DND-41 (cell line): ENCODE measurements at regions not wholly inside any gene's neighbourhood (a gene's known extent, or its start where the extent isn't known, plus 50 kb on each side); places are given as distances from the start of the nearest gene placed in this dataset.

Experiments used
- ATAC-seq: fragments of 200-7000 bp; cut with Tn5 transposase; 3 replicates; pipeline ENCODE4 v1.9.1; 2021; ENCODE audit warnings: low read depth; ENCODE audit not compliant: insufficient read depth
- DNase-seq: peaks from one replicate; pipeline ENCODE4 v3.0.0-alpha.2; 2020
- H2AFZ ChIP-seq: 2 replicates; pipeline ENCODE4 v1.6.0; 2012; ENCODE audit warnings: low read depth, low read length
- H3K27ac ChIP-seq: 2 replicates; pipeline ENCODE4 v1.5.1; 2012; ENCODE audit warnings: low read length, inconsistent platforms
- H3K27me3 ChIP-seq: fragments of 200-600 bp; sonication (generic); 2 replicates; pipeline ENCODE4 v1.6.0; 2012; ENCODE audit warnings: low read length, mild to moderate bottlenecking, inconsistent platforms; ENCODE audit not compliant: insufficient read depth, poor library complexity
- H3K36me3 ChIP-seq: 2 replicates; pipeline ENCODE4 v1.5.1; 2012; ENCODE audit warnings: low read length, inconsistent platforms; ENCODE audit not compliant: insufficient read depth
- H3K4me1 ChIP-seq: 2 replicates; pipeline ENCODE4 v1.5.1; 2012; ENCODE audit warnings: mild to moderate bottlenecking, low read length; ENCODE audit not compliant: insufficient read depth
- H3K4me2 ChIP-seq: 2 replicates; pipeline ENCODE4 v1.6.0; 2012; ENCODE audit warnings: mild to moderate bottlenecking, moderate library complexity, low read length, inconsistent platforms; ENCODE audit not compliant: insufficient read depth
- H3K4me3 ChIP-seq, 2 experiments: fragments of 200-600 bp in 1 of 2; shearing (Covaris generic) in 1 of 2; 2 replicates each; pipeline ENCODE4 v1.5.1; 2012 to 2016; ENCODE audit warnings: inconsistent platforms in 2 of 2, low read length in 2 of 2, mild to moderate bottlenecking in 2 of 2, low read depth in 1 of 2, moderate library complexity in 1 of 2
- H3K79me2 ChIP-seq: 2 replicates; pipeline ENCODE4 v1.6.0; 2012; ENCODE audit warnings: low read length, inconsistent platforms; ENCODE audit not compliant: insufficient read depth
- H3K9ac ChIP-seq: 2 replicates; pipeline ENCODE4 v1.6.0; 2012; ENCODE audit warnings: low read depth, mild to moderate bottlenecking, inconsistent platforms, low read length, moderate library complexity
- H3K9me3 ChIP-seq: 2 replicates; pipeline ENCODE4 v1.5.1; 2012; ENCODE audit warnings: low read length, moderate library complexity, mild to moderate bottlenecking, inconsistent platforms; ENCODE audit not compliant: insufficient read depth, severe bottlenecking
- H4K20me1 ChIP-seq: 2 replicates; pipeline ENCODE4 v1.6.0; 2012; ENCODE audit warnings: low read length; ENCODE audit not compliant: insufficient read depth
- EZH2 ChIP-seq: IDR thresholded peaks from 3 replicates; pipeline ENCODE4 v1.6.1; 2012; ENCODE audit warnings: borderline replicate concordance, low read depth, mild to moderate bottlenecking, moderate library complexity, low read length, inconsistent platforms; ENCODE audit not compliant: severe bottlenecking
- TF ChIP-seq, protein P1 (sequence below): IDR thresholded peaks from 2 replicates; pipeline ENCODE4 v1.5.1; 2012; ENCODE audit warnings: borderline replicate concordance, low read length, moderate library complexity, mild to moderate bottlenecking; ENCODE audit not compliant: poor library complexity, severe bottlenecking; ENCODE audit errors: extremely low read depth

- Histone ChIP-seq H3K27ac (no peak overlapping the region), H3K27me3 (no peaks in the 10 kb centered on the region), H3K36me3 (no peaks in the 10 kb centered on the region), H3K4me3 (no peak overlapping the region), H2AFZ (no peak overlapping the region), H3K4me1 (no peaks in the 10 kb centered on the region), H3K9ac (no peak overlapping the region), H3K4me2 (no peak overlapping the region), H4K20me1 (no peaks in the 10 kb centered on the region), H3K9me3 (no peaks in the 10 kb centered on the region), H3K79me2 (no peaks in the 10 kb centered on the region)
- DNase-seq (no peak), ATAC-seq (no peak)
- TF ChIP-seq EZH2: no peak
Measured at GRCh38 chr18:37628470-37629220, 63.0 kb upstream of the CELF4 start.

DNA sequence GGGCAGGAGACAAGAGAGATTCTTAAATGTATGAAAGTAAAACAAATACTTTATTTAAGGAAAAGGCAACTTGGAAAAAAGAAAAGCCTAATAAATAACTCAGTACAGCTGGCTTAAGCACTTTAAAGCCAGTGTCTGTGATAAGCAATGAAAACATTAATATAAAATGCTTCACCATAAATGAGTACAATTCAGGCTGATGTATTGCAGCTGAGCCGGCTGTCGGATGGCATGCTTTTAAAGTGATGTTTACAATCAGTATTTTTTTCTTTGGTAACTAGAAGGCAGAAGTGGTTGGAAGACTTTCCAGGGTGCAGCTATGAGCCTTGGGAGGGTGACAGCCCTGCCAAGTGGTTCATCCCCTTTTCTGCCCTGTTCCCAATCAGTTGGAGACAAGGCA lies 58.7 kb upstream of the CELF4 start:
- TF ChIP-seq, protein P1, sequence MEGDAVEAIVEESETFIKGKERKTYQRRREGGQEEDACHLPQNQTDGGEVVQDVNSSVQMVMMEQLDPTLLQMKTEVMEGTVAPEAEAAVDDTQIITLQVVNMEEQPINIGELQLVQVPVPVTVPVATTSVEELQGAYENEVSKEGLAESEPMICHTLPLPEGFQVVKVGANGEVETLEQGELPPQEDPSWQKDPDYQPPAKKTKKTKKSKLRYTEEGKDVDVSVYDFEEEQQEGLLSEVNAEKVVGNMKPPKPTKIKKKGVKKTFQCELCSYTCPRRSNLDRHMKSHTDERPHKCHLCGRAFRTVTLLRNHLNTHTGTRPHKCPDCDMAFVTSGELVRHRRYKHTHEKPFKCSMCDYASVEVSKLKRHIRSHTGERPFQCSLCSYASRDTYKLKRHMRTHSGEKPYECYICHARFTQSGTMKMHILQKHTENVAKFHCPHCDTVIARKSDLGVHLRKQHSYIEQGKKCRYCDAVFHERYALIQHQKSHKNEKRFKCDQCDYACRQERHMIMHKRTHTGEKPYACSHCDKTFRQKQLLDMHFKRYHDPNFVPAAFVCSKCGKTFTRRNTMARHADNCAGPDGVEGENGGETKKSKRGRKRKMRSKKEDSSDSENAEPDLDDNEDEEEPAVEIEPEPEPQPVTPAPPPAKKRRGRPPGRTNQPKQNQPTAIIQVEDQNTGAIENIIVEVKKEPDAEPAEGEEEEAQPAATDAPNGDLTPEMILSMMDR: no peak
- no peak for TF ChIP-seq EZH2
- no peak for DNase-seq
- H3K27me3 ChIP-seq: no peaks in the 10 kb centered on the region
- no peak overlapping the region for H2AFZ ChIP-seq
- no peak for ATAC-seq
- no peak overlapping the region for H3K9ac ChIP-seq
- H3K79me2 ChIP-seq: no peaks in the 10 kb centered on the region
- H3K4me3 ChIP-seq: no peak overlapping the region
- H3K27ac ChIP-seq: no peak overlapping the region
- no peaks in the 10 kb centered on the region for H3K36me3 ChIP-seq
- H4K20me1 ChIP-seq: no peaks in the 10 kb centered on the region
- H3K4me1 ChIP-seq: no peaks in the 10 kb centered on the region
- H3K9me3 ChIP-seq: no peaks in the 10 kb centered on the region
- no peak overlapping the region for H3K4me2 ChIP-seq

GRCh38 chr18:37619964-37620363 lies 54.4 kb upstream of the CELF4 start:
- H3K9ac ChIP-seq: no peak overlapping the region
- no peak overlapping the region for H3K27ac ChIP-seq
- no peak overlapping the region for H2AFZ ChIP-seq
- no peaks in the 10 kb centered on the region for H3K36me3 ChIP-seq
- no peaks in the 10 kb centered on the region for H3K9me3 ChIP-seq
- no peaks in the 10 kb centered on the region for H3K4me1 ChIP-seq
- no peaks in the 10 kb centered on the region for H3K79me2 ChIP-seq
- ATAC-seq (no peak), DNase-seq (no peak)
- no peaks in the 10 kb centered on the region for H3K27me3 ChIP-seq
- no peak overlapping the region for H3K4me2 ChIP-seq
- no peak for TF ChIP-seq EZH2
- TF ChIP-seq, protein P1: no peak
- H4K20me1 ChIP-seq: no peaks in the 10 kb centered on the region
- no peak overlapping the region for H3K4me3 ChIP-seq

DNA sequence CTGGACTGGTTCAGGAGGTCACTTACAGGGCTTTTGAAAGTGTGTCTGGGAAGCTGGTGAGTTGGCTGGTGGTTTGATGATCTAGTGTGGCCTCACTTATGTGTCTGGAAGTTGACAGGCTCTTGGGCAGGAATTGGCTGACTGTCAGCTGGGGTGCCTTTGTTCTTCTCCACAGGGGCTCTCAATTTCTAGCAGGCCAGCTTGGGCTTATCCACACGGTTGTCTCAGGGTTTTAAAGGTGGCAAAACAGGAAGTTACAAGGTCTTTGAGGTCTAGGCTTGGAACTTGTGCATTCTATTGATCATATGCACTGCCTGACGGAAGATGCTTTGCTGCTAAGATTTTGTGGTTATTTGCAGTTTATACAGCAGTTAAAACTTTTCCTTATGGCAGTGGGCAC lies 52.0 kb upstream of the CELF4 start:
- Histone ChIP-seq H3K27me3 (no peaks in the 10 kb centered on the region), H3K27ac (no peak overlapping the region), H3K36me3 (no peaks in the 10 kb centered on the region), H2AFZ (no peak overlapping the region), H3K9ac (no peak overlapping the region), H3K4me1 (no peaks in the 10 kb centered on the region), H3K4me2 (no peak overlapping the region), H3K79me2 (no peaks in the 10 kb centered on the region), H4K20me1 (no peaks in the 10 kb centered on the region), H3K9me3 (no peaks in the 10 kb centered on the region), H3K4me3 (no peak overlapping the region)
- DNase-seq (peak; percentile 10), ATAC-seq (peak; percentile 58; the same call in 2 of the 3 replicates)
- TF ChIP-seq EZH2: no peak
- TF ChIP-seq, protein P1: no peak
